ENCODE measurements at regions not wholly inside any gene's neighbourhood (a gene's known extent, or its start where the extent isn't known, plus 50 kb on each side); places are given as distances from the start of the nearest gene placed in this dataset.
"Not testable (repeated sequence)": the region's sequence is repeated elsewhere in the genome, so short reads cannot be mapped to it uniquely, and the experiment has no call there.

GRCh38 chr2:149709496-149710263 is 122.1 kb upstream of the MMADHC start:
- DNase-seq (ENCODE audit: low spot score): no peak

DNA sequence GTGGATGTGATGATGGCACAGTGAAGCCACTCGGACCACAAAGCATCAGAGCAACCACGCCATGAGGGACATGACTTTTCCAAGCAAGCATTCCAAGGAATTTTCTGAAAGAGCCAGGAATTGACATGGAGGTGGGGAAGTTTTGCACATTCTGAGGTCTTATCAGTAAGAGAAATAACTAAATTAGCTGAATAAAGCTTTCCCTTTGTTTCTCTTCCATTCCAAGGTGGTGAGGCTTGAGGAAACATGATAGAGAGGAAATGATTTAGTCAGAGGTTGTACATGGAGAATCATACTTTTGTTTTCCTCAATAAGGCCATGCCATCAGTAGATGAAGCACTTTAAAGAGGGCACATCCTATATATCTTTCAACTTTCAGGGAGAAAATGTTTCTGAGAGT is 115.7 kb upstream of the MMADHC start:
- no peak for DNase-seq (ENCODE audit: low spot score)

DNA sequence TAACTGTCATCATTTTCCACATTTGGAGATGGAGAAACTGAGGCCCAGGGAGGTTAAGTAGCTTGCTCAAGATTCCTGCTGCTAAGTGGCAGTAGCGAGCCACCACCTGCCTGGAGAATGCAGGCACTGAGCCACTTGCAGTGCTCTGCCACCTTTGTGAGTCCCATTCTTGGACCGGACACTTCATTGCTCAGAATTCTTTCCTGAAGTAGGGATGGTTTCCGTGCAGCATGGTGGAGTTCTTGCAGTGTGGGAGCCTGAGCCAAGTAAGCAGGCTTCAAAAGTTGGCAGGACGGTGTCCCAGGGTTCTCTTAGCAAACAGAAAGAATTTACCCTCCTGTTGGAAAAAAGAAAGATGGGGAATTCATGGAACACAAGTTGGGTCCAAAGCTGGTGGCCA is 115.0 kb upstream of the MMADHC start:
- DNase-seq (ENCODE audit: low spot score): peak; percentile 6

DNA sequence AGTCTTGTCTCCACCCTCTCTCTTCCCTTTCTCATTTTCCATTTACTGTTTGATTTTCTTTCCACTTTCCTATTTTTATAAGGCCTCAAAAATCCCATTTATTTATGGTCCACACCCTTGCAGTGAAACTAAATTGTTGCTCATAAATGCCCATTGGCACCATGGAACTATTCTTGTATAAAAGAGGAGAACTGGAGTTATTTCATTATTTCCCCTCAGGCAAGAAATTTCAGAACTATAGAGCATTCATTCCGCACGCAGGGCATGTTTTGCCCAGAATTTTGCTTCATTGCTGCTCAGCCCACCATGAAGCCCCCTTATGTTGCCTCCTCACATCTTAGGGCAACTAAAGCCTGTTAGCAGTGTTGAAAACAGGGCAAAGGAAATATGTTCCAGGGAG is 113.7 kb upstream of the MMADHC start:
- DNase-seq (ENCODE audit: low spot score): no peak

DNA sequence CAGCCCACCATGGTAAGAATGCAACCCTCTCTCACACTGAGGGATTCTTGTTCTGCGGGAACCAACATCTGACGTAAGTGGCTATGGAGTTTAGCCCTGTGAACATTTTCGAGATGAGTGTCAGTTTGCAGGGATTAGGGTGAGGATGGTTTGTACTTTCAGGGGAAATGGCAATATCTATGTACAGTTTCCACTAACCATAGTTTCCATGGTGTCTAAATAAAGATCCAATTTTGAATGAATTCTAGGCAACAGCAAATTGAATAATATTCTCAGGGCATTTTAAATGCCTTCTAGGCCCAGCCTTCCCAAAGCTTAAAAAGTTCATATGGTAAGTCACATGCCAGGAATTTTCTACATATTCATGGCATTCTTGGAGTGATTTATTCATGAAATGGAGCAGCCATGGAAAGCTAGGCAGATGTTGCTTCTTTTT is 105.4 kb upstream of the MMADHC start:
- no peak for DNase-seq (ENCODE audit: low spot score)

- no peak for DNase-seq (ENCODE audit: low spot score)
Observed at GRCh38 chr2:149690825-149691224, 103.2 kb upstream of the MMADHC start.

DNA sequence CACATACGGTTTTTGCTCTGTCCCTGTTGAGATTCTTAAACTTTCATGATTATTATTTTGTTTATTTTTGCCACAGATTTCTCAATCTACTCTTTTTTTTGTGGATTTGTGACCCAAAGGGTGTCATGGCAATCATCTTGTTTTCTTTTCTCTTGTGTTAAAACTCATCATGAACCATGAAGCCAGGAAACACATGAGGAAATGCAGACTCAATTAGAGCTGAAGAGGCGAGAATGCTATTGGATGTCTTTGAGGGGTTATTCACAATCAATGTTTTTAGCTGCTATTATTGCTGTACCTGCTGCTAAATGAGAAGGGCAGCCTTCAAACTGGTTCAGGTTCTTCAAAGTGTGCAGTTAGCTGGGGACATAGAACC is 99.5 kb upstream of the MMADHC start:
- no peak for DNase-seq (ENCODE audit: low spot score)

- DNase-seq (ENCODE audit: low spot score): no peak
Observed at GRCh38 chr2:149686136-149687051, 98.8 kb upstream of the MMADHC start.

- DNase-seq (ENCODE audit: low spot score): not testable (repeated sequence)
Observed at GRCh38 chr2:149685401-149685800, 97.8 kb upstream of the MMADHC start.

- no peak for DNase-seq (ENCODE audit: low spot score)
Observed at GRCh38 chr2:149679286-149679685, 91.7 kb upstream of the MMADHC start.

- no peak for DNase-seq (ENCODE audit: low spot score)
Observed at GRCh38 chr2:149677416-149677815, 89.8 kb upstream of the MMADHC start.

DNA sequence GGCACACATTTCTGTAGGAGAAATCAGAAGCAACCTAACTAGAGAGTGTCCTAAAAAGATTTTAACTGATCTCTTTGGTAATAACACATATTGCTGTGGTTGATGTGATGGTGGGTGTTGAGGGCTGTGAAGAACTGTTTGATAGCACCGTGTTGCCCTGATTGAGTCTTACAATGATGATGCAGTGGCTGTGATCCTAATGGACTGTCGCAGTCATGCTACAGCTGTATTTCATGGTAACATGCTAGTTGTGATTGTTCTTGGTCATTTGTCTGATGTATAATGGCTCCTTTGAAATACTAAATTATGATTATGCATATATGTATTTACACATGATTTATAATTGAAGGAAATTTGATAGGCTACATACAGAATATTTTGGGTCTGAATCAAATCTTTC is 82.5 kb upstream of the MMADHC start:
- DNase-seq (ENCODE audit: low spot score): no peak

GRCh38 chr2:149666809-149667320 is 79.3 kb upstream of the MMADHC start:
- DNase-seq (ENCODE audit: low spot score): no peak

DNA sequence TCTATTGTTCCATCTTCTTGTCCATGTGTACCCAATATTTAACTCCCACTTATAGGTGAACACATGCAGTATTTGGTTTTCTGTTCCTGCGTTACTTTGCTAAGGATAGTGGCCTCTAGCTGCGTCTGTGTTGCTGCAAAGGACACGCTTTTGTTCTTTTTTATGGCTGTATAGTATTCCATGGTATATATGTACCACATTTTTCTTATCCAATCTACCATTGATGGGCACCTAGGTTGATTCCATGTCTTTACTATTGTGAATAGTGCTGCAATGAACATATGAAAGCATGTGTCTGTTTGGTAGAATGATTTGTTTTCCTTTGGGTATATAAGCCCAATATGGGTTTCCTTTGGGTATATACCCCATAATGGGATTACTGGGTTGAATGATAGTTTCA is 77.3 kb upstream of the MMADHC start:
- no peak for DNase-seq (ENCODE audit: low spot score)

- no peak for DNase-seq (ENCODE audit: low spot score)
Observed at GRCh38 chr2:149662556-149662955, 75.0 kb upstream of the MMADHC start.

DNA sequence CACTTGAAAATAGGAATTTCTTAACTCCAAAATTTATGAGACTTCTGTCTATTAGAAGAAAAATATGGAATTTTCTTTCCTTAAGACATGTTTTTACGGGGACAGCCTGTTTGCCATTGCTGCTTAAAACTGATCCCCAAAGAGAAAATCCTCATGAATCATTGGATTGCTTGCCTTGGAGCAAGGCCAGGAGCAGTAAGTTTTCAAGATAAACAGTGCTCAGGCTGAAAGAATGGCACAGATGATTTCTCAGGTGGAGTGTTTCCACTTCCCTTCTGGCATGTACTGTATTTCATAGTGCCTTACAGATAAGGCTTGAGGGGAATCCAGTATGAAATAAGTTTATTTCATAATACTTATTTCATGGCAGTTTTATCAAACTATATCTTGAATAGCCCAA is 74.3 kb upstream of the MMADHC start:
- DNase-seq (ENCODE audit: low spot score): no peak

- no peak for DNase-seq (ENCODE audit: low spot score)
Observed at GRCh38 chr2:149658553-149658952, 71.0 kb upstream of the MMADHC start.

DNA sequence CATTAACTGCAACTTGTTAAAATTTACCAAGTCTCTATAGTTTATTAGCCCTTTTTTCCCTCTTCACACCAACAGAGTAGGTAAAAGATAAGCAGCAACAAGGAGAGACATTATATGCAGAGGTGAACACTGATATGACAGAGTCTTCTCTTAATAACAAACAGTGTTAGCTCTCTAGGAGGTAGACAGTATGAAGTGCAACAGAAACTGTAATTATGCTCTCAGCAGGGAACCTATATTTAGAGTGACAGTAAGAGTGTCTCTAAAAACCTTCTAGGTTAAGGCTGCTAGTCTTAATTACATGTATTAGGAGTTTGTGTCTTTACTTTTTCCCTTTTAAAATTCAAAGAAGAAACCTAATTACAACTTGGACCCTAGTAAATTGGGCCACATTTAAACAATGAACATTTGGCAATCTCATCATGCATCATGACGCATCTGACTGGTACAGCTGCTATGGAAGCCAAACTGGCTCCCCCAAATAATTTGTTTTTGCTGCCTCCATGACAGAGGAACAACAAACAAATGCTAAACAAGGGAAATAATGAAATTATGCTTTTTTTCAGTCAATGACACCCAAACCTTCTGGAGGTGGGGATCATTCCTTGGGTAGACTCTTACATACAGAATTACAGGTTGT is 69.9 kb upstream of the MMADHC start:
- DNase-seq (ENCODE audit: low spot score): no peak

- DNase-seq (ENCODE audit: low spot score): no peak
Observed at GRCh38 chr2:149656996-149657395, 69.4 kb upstream of the MMADHC start.

GRCh38 chr2:149653831-149654445 is 66.4 kb upstream of the MMADHC start:
- no peak for DNase-seq (ENCODE audit: low spot score)

DNA sequence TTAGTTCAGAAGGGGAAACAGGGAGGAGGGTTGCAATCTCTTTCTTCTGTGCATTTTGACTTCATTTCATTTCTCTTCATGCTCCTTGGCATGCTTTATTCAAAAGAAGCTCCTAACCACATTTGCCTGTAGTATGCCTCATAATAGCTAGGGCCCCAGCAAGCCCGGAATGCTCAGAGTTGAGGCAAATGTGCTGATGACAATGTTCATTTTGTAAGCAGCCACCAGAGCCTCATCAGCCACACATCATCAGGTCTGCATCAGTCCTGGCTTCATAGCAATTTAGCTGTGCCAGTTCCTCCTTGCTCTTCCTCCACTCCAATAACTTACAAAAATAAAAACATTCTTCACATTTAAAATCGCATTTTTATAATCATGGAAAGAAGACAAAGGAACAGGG is 65.4 kb upstream of the MMADHC start:
- DNase-seq (ENCODE audit: low spot score): no peak

DNA sequence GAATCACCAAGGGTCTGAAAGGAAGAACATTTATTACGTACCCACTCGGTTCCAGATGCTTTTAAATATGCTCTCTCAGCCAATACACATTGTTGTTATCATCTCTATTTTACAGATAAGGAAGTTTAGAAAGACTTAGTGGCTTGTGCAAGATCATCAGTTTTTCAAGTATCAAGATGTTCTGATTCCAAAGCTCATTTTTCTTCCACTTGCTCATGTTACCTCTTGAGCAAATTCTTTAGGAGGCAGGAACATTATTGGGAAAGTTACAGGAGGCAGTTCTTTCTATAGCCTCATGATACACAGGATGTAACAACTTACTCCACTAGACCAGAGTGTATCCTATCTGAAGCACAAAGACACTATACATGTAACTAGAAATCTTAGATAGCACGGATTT is 65.0 kb upstream of the MMADHC start:
- no peak for DNase-seq (ENCODE audit: low spot score)
